H1 (cell line): ENCODE measurements at regions not wholly inside any gene's neighbourhood (a gene's known extent, or its start where the extent isn't known, plus 50 kb on each side); places are given as distances from the start of the nearest gene placed in this dataset.

ENCODE experiments used
- CTCF ChIA-PET: fragments of 300-600 bp; sonication (Branson Sonifier 250); formaldehyde crosslinking; loops from one replicate; lab custom pipeline; 2021; ENCODE audit not compliant: partially characterized antibody; lab: Charles Lee
- POLR2A ChIA-PET: fragments of 300-600 bp; sonication (Branson Sonifier 250); formaldehyde crosslinking; loops from one replicate; lab custom pipeline; 2021; ENCODE audit warnings: inconsistent platforms; ENCODE audit not compliant: partially characterized antibody; lab: Charles Lee
- DNase-seq, 2 experiments: peaks; one replicate each; pipeline versions ENCODE4 v3.0.0 to v3.0.0-alpha.2; 2010 to 2022; ENCODE audit warnings: low spot score in 2 of 2, low read depth in 1 of 2, mixed read lengths in 1 of 2
- FAIRE-seq: peaks from 2 replicates; lab custom pipeline; 2011; peaks lifted over from hg19 to GRCh38; lab: Jason Lieb, UNC
- H2AFZ ChIP-seq: 2 replicates; pipeline ENCODE4 v1.8.1; 2012; ENCODE audit warnings: low read length, inconsistent platforms
- H2AK5ac ChIP-seq: 2 replicates; pipeline ENCODE4 v1.6.1; 2013; ENCODE audit warnings: low read depth, low read length
- H2BK120ac ChIP-seq: replicated peaks from 2 replicates; pipeline ENCODE3; 2013; ENCODE audit warnings: low read depth, low read length, inconsistent platforms
- H2BK12ac ChIP-seq: 2 replicates; pipeline ENCODE4 v1.6.1; 2013; ENCODE audit warnings: low read depth, low read length
- H2BK15ac ChIP-seq: 2 replicates; pipeline ENCODE4 v1.6.1; 2013; ENCODE audit warnings: low read length
- H2BK20ac ChIP-seq: 2 replicates; pipeline ENCODE4 v1.6.1; 2013; ENCODE audit warnings: low read length
- H2BK5ac ChIP-seq: 2 replicates; pipeline ENCODE4 v1.6.1; 2013; ENCODE audit warnings: low read depth, low read length
- H3K14ac ChIP-seq: 2 replicates; pipeline ENCODE4 v1.6.1; 2013; ENCODE audit warnings: inconsistent platforms; ENCODE audit not compliant: insufficient read length
- H3K18ac ChIP-seq: 2 replicates; pipeline ENCODE4 v1.6.1; 2013; ENCODE audit warnings: low read length; ENCODE audit errors: extremely low read depth
- H3K23ac ChIP-seq: 2 replicates; pipeline ENCODE4 v1.6.1; 2013; ENCODE audit warnings: inconsistent platforms; ENCODE audit not compliant: insufficient read length
- H3K23me2 ChIP-seq: 2 replicates; pipeline ENCODE4 v1.6.1; 2013; ENCODE audit warnings: low read depth, low read length
- H3K27ac ChIP-seq: 2 replicates; pipeline ENCODE4 v1.6.1; 2011; ENCODE audit warnings: low read depth, low read length, inconsistent platforms
- H3K27me3 ChIP-seq, 4 experiments: replicated peaks in 1 of 4; 1 replicate in 1 of 4; 2 replicates in 3 of 4; pipeline versions ENCODE4 v1.6.1 to v1.8.1; 2011 to 2013; ENCODE audit warnings: low read length in 3 of 4, mild to moderate bottlenecking in 3 of 4, inconsistent platforms in 2 of 4, mixed read lengths in 2 of 4, moderate library complexity in 1 of 4; ENCODE audit not compliant: control insufficient read depth in 3 of 4, insufficient read depth in 3 of 4; ENCODE audit errors: extremely low read depth in 1 of 4
- H3K36me3 ChIP-seq, 4 experiments: 2 replicates each; pipeline versions ENCODE4 v1.6.1 to v1.8.1; 2011 to 2013; ENCODE audit warnings: mild to moderate bottlenecking in 4 of 4, low read length in 3 of 4, moderate library complexity in 2 of 4, control low read depth in 1 of 4, inconsistent platforms in 1 of 4; ENCODE audit not compliant: insufficient read depth in 4 of 4, control insufficient read depth in 2 of 4
- H3K4ac ChIP-seq: replicated peaks from 2 replicates; pipeline ENCODE3; 2013; ENCODE audit warnings: low read length, low read depth, mixed read lengths, inconsistent platforms; ENCODE audit not compliant: insufficient read length
- H3K4me1 ChIP-seq, 4 experiments: replicated peaks in 1 of 4; 1 replicate in 1 of 4; 2 replicates in 3 of 4; pipeline versions ENCODE4 v1.6.1 to v1.8.1; 2011 to 2013; ENCODE audit warnings: low read length in 3 of 4, inconsistent platforms in 2 of 4, mixed read lengths in 1 of 4; ENCODE audit not compliant: insufficient read depth in 4 of 4, control insufficient read depth in 3 of 4
- H3K4me2 ChIP-seq, 2 experiments: 2 replicates each; pipeline versions ENCODE4 v1.6.1 to v1.8.1; 2011 to 2013; ENCODE audit warnings: low read depth in 2 of 2, low read length in 2 of 2, control low read depth in 1 of 2, inconsistent platforms in 1 of 2, mild to moderate bottlenecking in 1 of 2; ENCODE audit not compliant: insufficient read depth in 1 of 2
- H3K4me3 ChIP-seq, 4 experiments: fragments of 200-600, 300-600 bp in 1 of 4; sonication (generic), shearing (Covaris generic), sonication (Bioruptor Twin) in 1 of 4; 2 replicates each; pipeline versions ENCODE4 v1.5.1 to v1.8.1; 2011 to 2016; ENCODE audit warnings: low read length in 4 of 4, low read depth in 3 of 4, control low read depth in 2 of 4, inconsistent platforms in 2 of 4, mild to moderate bottlenecking in 2 of 4, mixed read lengths in 1 of 4, moderate library complexity in 1 of 4; ENCODE audit not compliant: insufficient read depth in 2 of 4; ENCODE audit errors: extremely low read depth in 1 of 4
- H3K56ac ChIP-seq: replicated peaks from 2 replicates; pipeline ENCODE3; 2013; ENCODE audit warnings: low read depth, mild to moderate bottlenecking, mixed read lengths, low read length, inconsistent platforms; ENCODE audit not compliant: insufficient read length
- H3K79me1 ChIP-seq: 2 replicates; pipeline ENCODE4 v1.6.1; 2013; ENCODE audit warnings: low read depth, low read length, control low read depth
- H3K79me2 ChIP-seq, 2 experiments: 2 replicates each; pipeline versions ENCODE4 v1.6.1 to v1.8.1; 2012 to 2013; ENCODE audit warnings: low read length in 2 of 2, mild to moderate bottlenecking in 2 of 2, inconsistent platforms in 1 of 2; ENCODE audit not compliant: insufficient read depth in 2 of 2, control insufficient read depth in 1 of 2
- H3K9ac ChIP-seq, 4 experiments: replicated peaks in 1 of 4; 1 replicate in 1 of 4; 2 replicates in 3 of 4; pipeline versions ENCODE4 v1.6.1 to v1.8.1; 2011 to 2013; ENCODE audit warnings: low read depth in 3 of 4, low read length in 3 of 4, control low read depth in 2 of 4, mild to moderate bottlenecking in 2 of 4, moderate library complexity in 2 of 4, inconsistent platforms in 1 of 4; ENCODE audit errors: extremely low read depth in 1 of 4
- H3K9me3 ChIP-seq, 2 experiments: 2 replicates each; pipeline versions ENCODE4 v1.6.1 to v1.8.1; 2012 to 2013; ENCODE audit warnings: mild to moderate bottlenecking in 2 of 2, moderate library complexity in 2 of 2, control low read depth in 1 of 2, inconsistent platforms in 1 of 2, low read depth in 1 of 2, low read length in 1 of 2, mixed read lengths in 1 of 2; ENCODE audit not compliant: insufficient read depth in 2 of 2
- H4K20me1 ChIP-seq, 2 experiments: replicated peaks in 1 of 2; 2 replicates each; pipeline versions ENCODE3 to v1.8.1; 2011 to 2013; ENCODE audit warnings: inconsistent platforms in 2 of 2, low read length in 2 of 2, mild to moderate bottlenecking in 1 of 2; ENCODE audit not compliant: insufficient read depth in 2 of 2, control insufficient read depth in 1 of 2
- H4K5ac ChIP-seq: 2 replicates; pipeline ENCODE4 v1.6.1; 2013; ENCODE audit warnings: low read length, low read depth, mixed read lengths, inconsistent platforms; ENCODE audit not compliant: insufficient read length
- H4K8ac ChIP-seq: 2 replicates; pipeline ENCODE4 v1.8.0; 2013; ENCODE audit warnings: mild to moderate bottlenecking, moderate library complexity, low read length, inconsistent platforms; ENCODE audit not compliant: insufficient read depth; ENCODE audit errors: extremely low read depth
- H4K91ac ChIP-seq: replicated peaks from 2 replicates; pipeline ENCODE3; 2013; ENCODE audit warnings: low read length, mixed read lengths, inconsistent platforms; ENCODE audit not compliant: insufficient read length
- BRCA1 ChIP-seq: IDR thresholded peaks from 2 replicates; pipeline ENCODE4 v1.6.1; 2012; ENCODE audit warnings: low read depth, low read length, improper control_type of control experiment
- CREB1 ChIP-seq: IDR thresholded peaks from 2 replicates; pipeline ENCODE4 v1.6.1; 2012; ENCODE audit warnings: inconsistent platforms
- FOSL1 ChIP-seq: IDR thresholded peaks from 2 replicates; pipeline ENCODE4 v1.6.1; 2011; ENCODE audit warnings: mild to moderate bottlenecking, low read depth, low read length, moderate library complexity; ENCODE audit not compliant: insufficient read depth
- GTF2F1 ChIP-seq: IDR thresholded peaks from 2 replicates; pipeline ENCODE4 v1.6.1; 2012; ENCODE audit warnings: low read depth, low read length, improper control_type of control experiment, borderline replicate concordance
- KDM4A ChIP-seq: IDR thresholded peaks from one replicate; pipeline ENCODE4 v1.7.1; 2012; ENCODE audit warnings: low read depth, mild to moderate bottlenecking, moderate library complexity, low read length, inconsistent platforms; ENCODE audit not compliant: severe bottlenecking
- NRF1 ChIP-seq: IDR thresholded peaks from 2 replicates; pipeline ENCODE4 v1.6.1; 2011; ENCODE audit warnings: mild to moderate bottlenecking, low read depth, low read length, improper control_type of control experiment
- POLR2A ChIP-seq, 2 experiments: IDR thresholded peaks; 1 replicate in 1 of 2; 2 replicates in 1 of 2; pipeline ENCODE4 v1.6.1; 2011; ENCODE audit warnings: low read depth in 2 of 2, low read length in 2 of 2, mild to moderate bottlenecking in 2 of 2; ENCODE audit errors: control extremely low read depth in 1 of 2
- SAP30 ChIP-seq: fragments of 300-600 bp; sonication (generic); IDR thresholded peaks from 2 replicates; pipeline ENCODE4 v1.7.1; 2012; ENCODE audit warnings: low read length, moderate library complexity, mild to moderate bottlenecking, inconsistent platforms; ENCODE audit not compliant: insufficient read depth, insufficient replicate concordance
- SIX5 ChIP-seq: IDR thresholded peaks from 2 replicates; pipeline ENCODE4 v1.6.1; 2011; ENCODE audit warnings: mild to moderate bottlenecking, low read depth, low read length
- WGBS, 2 experiments: shearing (Covaris generic) in 1 of 2; methylation state at CpG; one replicate each; pipeline versions ENCODE4 v1.1.6 to v1.1.7; 2013 to 2015; ENCODE audit warnings: low lambda C conversion rate in 2 of 2, mixed read lengths in 2 of 2, inconsistent platforms in 1 of 2, low coverage in 1 of 2, missing lambda C conversion rate in 1 of 2; ENCODE audit not compliant: insufficient replicate concordance in 2 of 2, insufficient coverage in 1 of 2, insufficient read length in 1 of 2; ENCODE audit errors: extremely low coverage in 1 of 2, missing lambda C conversion rate in 1 of 2; 5-methylcytosine and 5-hydroxymethylcytosine counted together
- TF ChIP-seq, protein P1 (sequence below): IDR thresholded peaks from 2 replicates; pipeline ENCODE4 v1.6.1; 2012; ENCODE audit warnings: low read length, inconsistent platforms
- TF ChIP-seq, protein P2 (sequence below), 3 experiments: IDR thresholded peaks; 1 replicate in 2 of 3; 2 replicates in 1 of 3; pipeline versions ENCODE4 v1.5.1 to v1.6.1; 2011; ENCODE audit warnings: low read length in 3 of 3, mild to moderate bottlenecking in 3 of 3, inconsistent platforms in 2 of 3, low read depth in 1 of 3, moderate library complexity in 1 of 3; ENCODE audit not compliant: insufficient read depth in 1 of 3; ENCODE audit errors: control extremely low read depth in 1 of 3

DNA sequence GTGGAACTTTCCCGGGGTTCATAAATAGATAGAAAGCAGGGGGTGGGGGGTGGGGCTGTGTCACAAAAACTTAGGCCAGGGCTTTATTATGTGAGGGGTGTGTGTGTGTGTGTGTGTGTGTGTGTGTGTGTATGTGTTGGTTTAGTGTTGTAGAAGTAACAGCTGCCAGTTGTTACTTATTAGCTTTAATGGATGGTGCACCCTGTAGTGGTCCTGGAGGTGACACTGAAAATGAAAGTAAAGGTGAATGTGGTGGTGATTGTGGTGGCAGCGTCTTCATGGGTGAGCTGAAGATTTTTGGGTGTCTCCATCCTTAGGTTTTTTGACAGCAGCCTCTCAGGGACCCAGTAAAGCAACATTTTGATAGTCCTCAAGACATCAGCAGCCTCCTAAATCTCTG is 449.9 kb downstream of the PDCD6IP start:
- no peak overlapping the region for H4K8ac ChIP-seq
- H3K27ac ChIP-seq = no peak overlapping the region
- no peaks in the 10 kb centered on the region for H3K79me2 ChIP-seq
- H3K4me3 ChIP-seq = no peak overlapping the region
- no peak overlapping the region for H2BK20ac ChIP-seq
- no peaks in the 10 kb centered on the region for H3K9me3 ChIP-seq
- H3K14ac ChIP-seq = no peak overlapping the region
- no peak overlapping the region for H3K23ac ChIP-seq
- H2AFZ ChIP-seq = no peak overlapping the region
- H2BK120ac ChIP-seq = no peak overlapping the region
- H3K4ac ChIP-seq = no peak overlapping the region
- no peak overlapping the region for H3K18ac ChIP-seq
- H3K79me1 ChIP-seq = no peaks in the 10 kb centered on the region
- no peaks in the 10 kb centered on the region for H3K23me2 ChIP-seq
- no peaks in the 10 kb centered on the region for H3K27me3 ChIP-seq
- no peak for FAIRE-seq
- no peak overlapping the region for H4K5ac ChIP-seq
- no peaks in the 10 kb centered on the region for H4K20me1 ChIP-seq
- H2BK12ac ChIP-seq = no peak overlapping the region
- 83% methylated on average over 2 of the region's 2 CpGs; no CpG with 5 or more reads in 1 of the 2 experiments for WGBS, 2 experiments
- no peak overlapping the region for H4K91ac ChIP-seq
- H3K56ac ChIP-seq = no peak overlapping the region
- H3K36me3 ChIP-seq = no peaks in the 10 kb centered on the region
- no peak for DNase-seq
- H3K4me1 ChIP-seq = no peaks in the 10 kb centered on the region
- H3K9ac ChIP-seq = no peak overlapping the region
- CTCF ChIA-PET = interaction anchor here (1.5 to 4.9 kb wide), 2 partner anchors 12 to 366 kb away, joined by 4 to 29 read pairs; no protein-coding TSS in a partner anchor
- POLR2A ChIA-PET = no interaction called here
- no peak overlapping the region for H3K4me2 ChIP-seq
- H2AK5ac ChIP-seq = no peak overlapping the region
- H2BK5ac ChIP-seq = no peak overlapping the region
- no peak overlapping the region for H2BK15ac ChIP-seq
- TF ChIP-seq, protein P1, sequence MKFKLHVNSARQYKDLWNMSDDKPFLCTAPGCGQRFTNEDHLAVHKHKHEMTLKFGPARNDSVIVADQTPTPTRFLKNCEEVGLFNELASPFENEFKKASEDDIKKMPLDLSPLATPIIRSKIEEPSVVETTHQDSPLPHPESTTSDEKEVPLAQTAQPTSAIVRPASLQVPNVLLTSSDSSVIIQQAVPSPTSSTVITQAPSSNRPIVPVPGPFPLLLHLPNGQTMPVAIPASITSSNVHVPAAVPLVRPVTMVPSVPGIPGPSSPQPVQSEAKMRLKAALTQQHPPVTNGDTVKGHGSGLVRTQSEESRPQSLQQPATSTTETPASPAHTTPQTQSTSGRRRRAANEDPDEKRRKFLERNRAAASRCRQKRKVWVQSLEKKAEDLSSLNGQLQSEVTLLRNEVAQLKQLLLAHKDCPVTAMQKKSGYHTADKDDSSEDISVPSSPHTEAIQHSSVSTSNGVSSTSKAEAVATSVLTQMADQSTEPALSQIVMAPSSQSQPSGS = no peak
- TF ChIP-seq NRF1 = no peak
- no peak for TF ChIP-seq SAP30
- no peak for TF ChIP-seq SIX5
- no peak for TF ChIP-seq FOSL1
- no peak for TF ChIP-seq BRCA1
- TF ChIP-seq, protein P2, sequence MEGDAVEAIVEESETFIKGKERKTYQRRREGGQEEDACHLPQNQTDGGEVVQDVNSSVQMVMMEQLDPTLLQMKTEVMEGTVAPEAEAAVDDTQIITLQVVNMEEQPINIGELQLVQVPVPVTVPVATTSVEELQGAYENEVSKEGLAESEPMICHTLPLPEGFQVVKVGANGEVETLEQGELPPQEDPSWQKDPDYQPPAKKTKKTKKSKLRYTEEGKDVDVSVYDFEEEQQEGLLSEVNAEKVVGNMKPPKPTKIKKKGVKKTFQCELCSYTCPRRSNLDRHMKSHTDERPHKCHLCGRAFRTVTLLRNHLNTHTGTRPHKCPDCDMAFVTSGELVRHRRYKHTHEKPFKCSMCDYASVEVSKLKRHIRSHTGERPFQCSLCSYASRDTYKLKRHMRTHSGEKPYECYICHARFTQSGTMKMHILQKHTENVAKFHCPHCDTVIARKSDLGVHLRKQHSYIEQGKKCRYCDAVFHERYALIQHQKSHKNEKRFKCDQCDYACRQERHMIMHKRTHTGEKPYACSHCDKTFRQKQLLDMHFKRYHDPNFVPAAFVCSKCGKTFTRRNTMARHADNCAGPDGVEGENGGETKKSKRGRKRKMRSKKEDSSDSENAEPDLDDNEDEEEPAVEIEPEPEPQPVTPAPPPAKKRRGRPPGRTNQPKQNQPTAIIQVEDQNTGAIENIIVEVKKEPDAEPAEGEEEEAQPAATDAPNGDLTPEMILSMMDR (IDR thresholded peaks at IDR 0.05; ENCODE audit: control extremely low read depth in 1 of 3, insufficient read depth in 1 of 3, low read depth in 1 of 3, low read length in 3 of 3) = no peak
- no peak for TF ChIP-seq KDM4A
- TF ChIP-seq POLR2A (IDR thresholded peaks at IDR 0.05; ENCODE audit: control extremely low read depth in 1 of 2, low read depth in 2 of 2, low read length in 2 of 2) = no peak
- TF ChIP-seq GTF2F1 = no peak
- TF ChIP-seq CREB1 = no peak
